Body of pancreas (tissue), 4 donors: ENCODE measurements at regions not wholly inside any gene's neighbourhood (a gene's known extent, or its start where the extent isn't known, plus 50 kb on each side); places are given as distances from the start of the nearest gene placed in this dataset.

Experiments used
- CTCF ChIP-seq, 7 experiments: fragments of 450-650 bp in 4 of 7; fragments of 200-600 bp in 3 of 7; sonication (generic) in 3 of 7; IDR thresholded peaks; one replicate each; pipeline ENCODE4 v1.5.1; 2016 to 2019; ENCODE audit warnings: antibody characterized with exemption in 7 of 7
- POLR2A ChIP-seq, 3 donors: fragments of 450-650 bp; IDR thresholded peaks; one replicate each; pipeline ENCODE4 v1.6.1; 2016; ENCODE audit warnings: antibody characterized with exemption in 3 of 3, mild to moderate bottlenecking in 2 of 3

GRCh38 chr3:146894406-146894805, 289.3 kb upstream of the PLSCR5 start:
- no peak for TF ChIP-seq CTCF (IDR thresholded peaks at IDR 0.05)
- TF ChIP-seq POLR2A (IDR thresholded peaks at IDR 0.05), result no peak
